ENCODE measurements at regions not wholly inside any gene's neighbourhood (a gene's known extent, or its start where the extent isn't known, plus 50 kb on each side); places are given as distances from the start of the nearest gene placed in this dataset.

DNA sequence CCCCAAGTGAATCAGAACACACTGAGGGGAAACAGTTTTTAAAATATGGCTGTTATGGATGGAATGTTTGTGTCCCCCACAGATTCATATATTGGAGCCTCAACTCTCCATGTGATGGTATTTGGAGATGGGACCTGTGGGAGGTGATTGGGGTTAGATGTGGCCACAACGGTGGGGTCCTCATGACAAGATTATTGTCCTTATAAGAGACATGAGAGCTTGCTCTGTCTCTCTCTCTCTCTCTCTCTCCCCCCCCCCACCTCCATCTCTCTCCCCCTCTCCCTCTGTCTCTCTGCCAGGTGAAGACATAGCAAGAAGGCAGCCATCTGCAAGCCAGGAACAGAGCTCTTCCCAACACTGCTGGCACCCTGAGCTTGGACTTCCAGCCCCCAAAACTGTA lies 315.8 kb upstream of the MGMT start:
- Histone ChIP-seq H3K79me2 (ENCODE audit: control insufficient read depth, insufficient read depth, low read length) (no peaks in the 10 kb centered on the region), H3K27me3 (ENCODE audit: control insufficient read depth in 2 of 2, insufficient read depth in 2 of 2, low read length in 2 of 2) (peaks cover 0 to 3% of the 10 kb centered on the region in 2 experiments; a peak in 1 of 5 replicates), H3K4me3 (no peak overlapping the region), H3K9me1 (ENCODE audit: control insufficient read depth, insufficient read depth, low read length) (no peaks in the 10 kb centered on the region), H3K36me3 (ENCODE audit: control insufficient read depth, insufficient read depth, low read length) (no peaks in the 10 kb centered on the region), H3K4me1 (replicated peaks in 1 of 2; ENCODE audit: control insufficient read depth in 2 of 2, insufficient read depth in 2 of 2, low read length in 2 of 2) (no peaks in the 10 kb centered on the region), H3K27ac (ENCODE audit: extremely low read depth, low read depth, low read length) (no peak overlapping the region), H2AFZ (ENCODE audit: low read depth, low read length) (no peak overlapping the region), H3K4me2 (ENCODE audit: insufficient read depth, low read length) (no peak overlapping the region), H3K9ac (ENCODE audit: insufficient read depth in 1 of 2, low read depth in 2 of 2, low read length in 2 of 2) (no peak overlapping the region), H3K9me3 (replicated peaks; ENCODE audit: control insufficient read depth, insufficient read depth, low read depth, low read length) (no peaks in the 10 kb centered on the region), H4K20me1 (replicated peaks; ENCODE audit: control insufficient read depth, insufficient read depth, low read length) (no peaks in the 10 kb centered on the region)
- ChIA-PET CTCF (ENCODE audit: low intra/inter-chr PET ratio) (no interaction called here), POLR2A (no interaction called here)
- in situ Hi-C loops (cut with MboI) (no loop called here), intact Hi-C loops (cut with micrococcal nuclease) (no loop called here)
- TF ChIP-seq CBFA2T3 (IDR thresholded peaks at IDR 0.05) (no peak), CBX1 (IDR thresholded peaks at IDR 0.05; ENCODE audit: low read depth) (no peak), SAP30 (IDR thresholded peaks at IDR 0.05; ENCODE audit: borderline replicate concordance, insufficient read depth, low read depth, low read length, poor library complexity, severe bottlenecking) (no peak), TEAD1 (CRISPR knock-in tag; IDR thresholded peaks at IDR 0.05) (no peak), SUPT5H (IDR thresholded peaks at IDR 0.05) (no peak), CREB5 (CRISPR knock-in tag; IDR thresholded peaks at IDR 0.05) (no peak), EGR1 (conservative IDR thresholded peaks at IDR 0.05) (no peak), ZNF584 (CRISPR knock-in tag; IDR thresholded peaks at IDR 0.05; ENCODE audit: low read depth) (no peak), RBM15 (IDR thresholded peaks at IDR 0.05; ENCODE audit: insufficient read depth, low read length) (no peak), POLR2AphosphoS5 (IDR thresholded peaks at IDR 0.05; ENCODE audit: control insufficient read depth, insufficient read depth, low read depth, low read length) (no peak), SMAD2 (IDR thresholded peaks at IDR 0.05; ENCODE audit: low read depth, low read length) (no peak), ZNF197 (CRISPR knock-in tag; IDR thresholded peaks at IDR 0.05; ENCODE audit: low read depth) (no peak), NCOR1 (IDR thresholded peaks at IDR 0.05) (no peak)
- TF ChIP-seq, protein P1, sequence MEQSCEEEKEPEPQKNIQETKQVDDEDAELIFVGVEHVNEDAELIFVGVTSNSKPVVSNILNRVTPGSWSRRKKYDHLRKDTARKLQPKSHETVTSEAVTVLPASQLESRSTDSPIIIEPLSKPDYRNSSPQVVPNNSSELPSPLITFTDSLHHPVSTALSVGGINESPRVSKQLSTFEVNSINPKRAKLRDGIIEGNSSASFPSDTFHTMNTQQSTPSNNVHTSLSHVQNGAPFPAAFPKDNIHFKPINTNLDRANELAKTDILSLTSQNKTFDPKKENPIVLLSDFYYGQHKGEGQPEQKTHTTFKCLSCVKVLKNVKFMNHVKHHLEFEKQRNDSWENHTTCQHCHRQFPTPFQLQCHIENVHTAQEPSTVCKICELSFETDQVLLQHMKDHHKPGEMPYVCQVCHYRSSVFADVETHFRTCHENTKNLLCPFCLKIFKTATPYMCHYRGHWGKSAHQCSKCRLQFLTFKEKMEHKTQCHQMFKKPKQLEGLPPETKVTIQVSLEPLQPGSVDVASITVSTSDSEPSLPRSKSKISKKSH (CRISPR knock-in tag; IDR thresholded peaks at IDR 0.05) = no peak
- TF ChIP-seq, protein P2, sequence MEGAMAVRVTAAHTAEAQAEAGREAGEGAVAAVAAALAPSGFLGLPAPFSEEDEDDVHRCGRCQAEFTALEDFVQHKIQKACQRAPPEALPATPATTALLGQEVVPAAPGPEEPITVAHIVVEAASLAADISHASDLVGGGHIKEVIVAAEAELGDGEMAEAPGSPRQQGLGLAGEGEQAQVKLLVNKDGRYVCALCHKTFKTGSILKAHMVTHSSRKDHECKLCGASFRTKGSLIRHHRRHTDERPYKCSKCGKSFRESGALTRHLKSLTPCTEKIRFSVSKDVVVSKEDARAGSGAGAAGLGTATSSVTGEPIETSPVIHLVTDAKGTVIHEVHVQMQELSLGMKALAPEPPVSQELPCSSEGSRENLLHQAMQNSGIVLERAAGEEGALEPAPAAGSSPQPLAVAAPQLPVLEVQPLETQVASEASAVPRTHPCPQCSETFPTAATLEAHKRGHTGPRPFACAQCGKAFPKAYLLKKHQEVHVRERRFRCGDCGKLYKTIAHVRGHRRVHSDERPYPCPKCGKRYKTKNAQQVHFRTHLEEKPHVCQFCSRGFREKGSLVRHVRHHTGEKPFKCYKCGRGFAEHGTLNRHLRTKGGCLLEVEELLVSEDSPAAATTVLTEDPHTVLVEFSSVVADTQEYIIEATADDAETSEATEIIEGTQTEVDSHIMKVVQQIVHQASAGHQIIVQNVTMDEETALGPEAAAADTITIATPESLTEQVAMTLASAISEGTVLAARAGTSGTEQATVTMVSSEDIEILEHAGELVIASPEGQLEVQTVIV (CRISPR knock-in tag; IDR thresholded peaks at IDR 0.05; ENCODE audit: borderline replicate concordance) = no peak
- ATAC-seq (no peak), FAIRE-seq (no peak), DNase-seq (ENCODE audit: extremely low read depth in 1 of 4, low spot score in 3 of 4) (no peak)
- no CpG with 5 or more reads among the region's 1 CpG for WGBS (ENCODE audit: insufficient coverage, low coverage, missing lambda C conversion rate)
- BruUV-seq (replicated peaks) = no TSS peak

All from K562 (cell line).